Endothelial cell of umbilical vein (primary cell): ENCODE measurements at regions not wholly inside any gene's neighbourhood (a gene's known extent, or its start where the extent isn't known, plus 50 kb on each side); places are given as distances from the start of the nearest gene placed in this dataset.

Source experiments
- BruUV-seq: library from RNA; stranded (reverse); fragments of 400-500 nt; replicated peaks from 2 replicates; lab custom pipeline; 2021; lab: Mats Ljungman, UMichigan
- CTCF ChIA-PET: fragments of 300-600, 350-600 bp; sonication (Branson Sonifier 250); formaldehyde crosslinking; loops from one replicate; lab custom pipeline; 2021; ENCODE audit warnings: antibody characterized with exemption, inconsistent platforms; lab: Charles Lee
- POLR2A ChIA-PET: fragments of 300-600, 350-600 bp; sonication (Branson Sonifier 250); formaldehyde crosslinking; loops from one replicate; lab custom pipeline; 2021; ENCODE audit warnings: antibody characterized with exemption, inconsistent platforms; lab: Charles Lee
- DNase-seq: peaks from one replicate; pipeline ENCODE4 v3.0.0-alpha.2; 2011; ENCODE audit warnings: low read depth, low spot score
- FAIRE-seq: peaks from 2 replicates; lab custom pipeline; 2011; peaks lifted over from hg19 to GRCh38; lab: Jason Lieb, UNC
- H2AFZ ChIP-seq: 2 replicates; pipeline ENCODE4 v1.6.0; 2012; ENCODE audit warnings: low read depth, low read length, control low read depth, inconsistent platforms
- H3K27ac ChIP-seq: 2 replicates; pipeline ENCODE4 v1.5.1; 2011; ENCODE audit warnings: low read depth, mild to moderate bottlenecking, control low read depth, low read length, moderate library complexity; ENCODE audit not compliant: insufficient read depth
- H3K27me3 ChIP-seq, 2 experiments: 2 replicates each; pipeline versions ENCODE4 v1.6.0 to v1.6.1; 2011; ENCODE audit warnings: low read length in 2 of 2, mixed read lengths in 1 of 2; ENCODE audit not compliant: control insufficient read depth in 2 of 2, insufficient read depth in 2 of 2
- H3K36me3 ChIP-seq, 2 experiments: 2 replicates in 1 of 2; 3 replicates in 1 of 2; pipeline ENCODE4 v1.5.1; 2011; ENCODE audit warnings: low read length in 2 of 2, mild to moderate bottlenecking in 1 of 2, moderate library complexity in 1 of 2; ENCODE audit not compliant: control insufficient read depth in 2 of 2, insufficient read depth in 2 of 2; ENCODE audit errors: extremely low read depth in 1 of 2
- H3K4me1 ChIP-seq: 3 replicates; pipeline ENCODE4 v1.5.1; 2011; ENCODE audit warnings: mild to moderate bottlenecking, low read length; ENCODE audit not compliant: control insufficient read depth, insufficient read depth; ENCODE audit errors: extremely low read depth
- H3K4me2 ChIP-seq: 2 replicates; pipeline ENCODE4 v1.6.1; 2011; ENCODE audit warnings: low read length, control low read depth, mixed read lengths; ENCODE audit not compliant: insufficient read depth
- H3K4me3 ChIP-seq, 3 experiments: fragments of 200-600 bp in 1 of 3; sonication (generic), shearing (Covaris generic) in 1 of 3; replicated peaks in 1 of 3; 2 replicates each; pipeline ENCODE4 v1.5.1; 2011 to 2016; ENCODE audit warnings: control low read depth in 3 of 3, low read length in 3 of 3, mild to moderate bottlenecking in 2 of 3, inconsistent platforms in 1 of 3, low read depth in 1 of 3, moderate library complexity in 1 of 3; ENCODE audit not compliant: insufficient read depth in 1 of 3
- H3K79me2 ChIP-seq: 2 replicates; pipeline ENCODE4 v1.6.0; 2012; ENCODE audit warnings: low read length, inconsistent platforms; ENCODE audit not compliant: control insufficient read depth, insufficient read depth
- H3K9ac ChIP-seq: replicated peaks from 2 replicates; pipeline ENCODE3; 2011; ENCODE audit warnings: low read length, control low read depth; ENCODE audit not compliant: insufficient read depth; ENCODE audit errors: extremely low read depth
- H3K9me1 ChIP-seq: replicated peaks from 3 replicates; pipeline ENCODE4 v1.6.0; 2011; ENCODE audit warnings: mild to moderate bottlenecking, low read length; ENCODE audit not compliant: control insufficient read depth, insufficient read depth; ENCODE audit errors: extremely low read depth
- H3K9me3 ChIP-seq: replicated peaks from 2 replicates; pipeline ENCODE4 v1.5.1; 2012; ENCODE audit warnings: low read length, inconsistent platforms; ENCODE audit not compliant: control insufficient read depth, insufficient read depth
- H4K20me1 ChIP-seq: replicated peaks from 2 replicates; pipeline ENCODE3; 2011; ENCODE audit warnings: mild to moderate bottlenecking, low read length; ENCODE audit not compliant: control insufficient read depth, insufficient read depth; ENCODE audit errors: extremely low read depth
- CTCF ChIP-seq, 2 donors: IDR thresholded peaks; 1 replicate in 1 of 2; 2 replicates in 1 of 2; pipeline ENCODE4 v1.5.1; 2011; ENCODE audit warnings: low read length in 2 of 2, mild to moderate bottlenecking in 2 of 2, moderate library complexity in 2 of 2, control low read depth in 1 of 2, inconsistent platforms in 1 of 2, low read depth in 1 of 2; ENCODE audit not compliant: insufficient read depth in 1 of 2; ENCODE audit errors: extremely low read depth in 1 of 2
- EZH2 ChIP-seq: IDR thresholded peaks from 2 replicates; pipeline ENCODE4 v1.6.1; 2012; ENCODE audit warnings: borderline replicate concordance, low read depth, mild to moderate bottlenecking, moderate library complexity, low read length, inconsistent platforms; ENCODE audit not compliant: severe bottlenecking
- FOS ChIP-seq: IDR thresholded peaks from 2 replicates; pipeline ENCODE4 v1.6.1; 2011; ENCODE audit warnings: mild to moderate bottlenecking, low read length, moderate library complexity, borderline replicate concordance; ENCODE audit not compliant: insufficient read depth
- GATA2 ChIP-seq: IDR thresholded peaks from 2 replicates; pipeline ENCODE4 v1.7.0; 2011; ENCODE audit warnings: low read depth, mild to moderate bottlenecking, moderate library complexity, mixed read lengths, low read length; ENCODE audit not compliant: insufficient read length, insufficient read depth
- JUN ChIP-seq: IDR thresholded peaks from 2 replicates; pipeline ENCODE4 v1.6.1; 2011; ENCODE audit warnings: borderline replicate concordance, low read depth; ENCODE audit not compliant: insufficient read length, insufficient read depth
- MYC ChIP-seq: IDR thresholded peaks from one replicate; pipeline ENCODE4 v1.6.1; 2011; ENCODE audit warnings: mild to moderate bottlenecking, low read depth, low read length
- POLR2A ChIP-seq: IDR thresholded peaks from 2 replicates; pipeline ENCODE4 v1.6.1; 2012; ENCODE audit warnings: low read depth, mild to moderate bottlenecking, control low read depth, low read length
- POLR2AphosphoS5 ChIP-seq: IDR thresholded peaks from 2 replicates; pipeline ENCODE4 v1.6.1; 2012; ENCODE audit warnings: low read depth, mild to moderate bottlenecking, control low read depth, low read length, moderate library complexity; ENCODE audit not compliant: insufficient read depth
- dilution Hi-C: fragments of 300-500 bp; cut with MboI; formaldehyde crosslinking; loops from one replicate; pipeline ENCODE4 v1.15.0; 2019; ENCODE audit warnings: low sequenced_read_pairs; ENCODE audit not compliant: extremely low pct_ligation_motif_present
- intact Hi-C: fragments of 100-400 bp; cut with micrococcal nuclease; formaldehyde crosslinking; loops from one replicate; pipeline ENCODE4 v1.10.0; 2022
- TF ChIP-seq, protein P1 (sequence below): IDR thresholded peaks from 2 replicates; pipeline ENCODE4 v1.6.1; 2011; ENCODE audit not compliant: insufficient read depth, insufficient read length

DNA sequence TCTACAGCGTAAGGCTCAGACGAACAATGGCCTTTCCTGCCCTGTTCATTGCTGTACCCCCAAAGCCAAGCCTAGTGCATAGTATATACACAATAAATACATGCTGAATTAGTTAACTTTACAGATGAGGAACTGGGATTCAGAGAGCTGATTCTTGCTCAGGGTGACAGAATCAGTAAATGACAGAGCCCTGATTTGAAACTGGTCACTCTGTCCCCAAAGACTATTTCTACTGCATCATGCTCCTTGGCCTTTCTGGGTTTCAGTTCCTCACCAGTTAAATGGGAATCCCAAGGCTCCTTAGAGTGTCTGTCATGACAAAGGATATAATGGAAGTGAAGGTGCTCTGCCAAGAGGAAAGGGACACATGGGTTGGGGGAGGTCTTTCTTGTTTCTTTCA, 50.5 kb upstream of the TSKU start:
- ChIA-PET POLR2A (no interaction called here), CTCF (interaction anchor here (1.7 to 6.6 kb wide), 3 partner anchors 10 to 186 kb away, joined by 7 to 65 read pairs (median 46); no protein-coding TSS in a partner anchor)
- Histone ChIP-seq H3K27me3 (peaks cover 0 to 9% of the 10 kb centered on the region in 2 experiments), H3K4me2 (no peak overlapping the region), H2AFZ (no peak overlapping the region), H3K27ac (no peak overlapping the region), H4K20me1 (no peaks in the 10 kb centered on the region), H3K9me1 (no peaks in the 10 kb centered on the region), H3K79me2 (no peaks in the 10 kb centered on the region), H3K9me3 (no peaks in the 10 kb centered on the region), H3K36me3 (no peaks in the 10 kb centered on the region), H3K9ac (no peak overlapping the region), H3K4me1 (no peaks in the 10 kb centered on the region), H3K4me3 (no peak overlapping the region)
- intact Hi-C loops (no loop called here), dilution Hi-C loops (no loop called here)
- no peak for FAIRE-seq
- no peak for DNase-seq
- no peak for TF ChIP-seq MYC
- TF ChIP-seq JUN, result no peak
- no peak for TF ChIP-seq POLR2AphosphoS5
- TF ChIP-seq, protein P1, sequence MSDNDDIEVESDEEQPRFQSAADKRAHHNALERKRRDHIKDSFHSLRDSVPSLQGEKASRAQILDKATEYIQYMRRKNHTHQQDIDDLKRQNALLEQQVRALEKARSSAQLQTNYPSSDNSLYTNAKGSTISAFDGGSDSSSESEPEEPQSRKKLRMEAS, result no peak
- TF ChIP-seq EZH2, result no peak
- TF ChIP-seq POLR2A, result no peak
- TF ChIP-seq GATA2, result no peak
- no peak for TF ChIP-seq CTCF (IDR thresholded peaks at IDR 0.05; ENCODE audit: extremely low read depth in 1 of 2, insufficient read depth in 1 of 2, low read depth in 1 of 2, low read length in 2 of 2)
- TF ChIP-seq FOS, result no peak
- BruUV-seq, result no TSS peak
